ENCODE measurements at regions not wholly inside any gene's neighbourhood (a gene's known extent, or its start where the extent isn't known, plus 50 kb on each side); places are given as distances from the start of the nearest gene placed in this dataset.

DNA sequence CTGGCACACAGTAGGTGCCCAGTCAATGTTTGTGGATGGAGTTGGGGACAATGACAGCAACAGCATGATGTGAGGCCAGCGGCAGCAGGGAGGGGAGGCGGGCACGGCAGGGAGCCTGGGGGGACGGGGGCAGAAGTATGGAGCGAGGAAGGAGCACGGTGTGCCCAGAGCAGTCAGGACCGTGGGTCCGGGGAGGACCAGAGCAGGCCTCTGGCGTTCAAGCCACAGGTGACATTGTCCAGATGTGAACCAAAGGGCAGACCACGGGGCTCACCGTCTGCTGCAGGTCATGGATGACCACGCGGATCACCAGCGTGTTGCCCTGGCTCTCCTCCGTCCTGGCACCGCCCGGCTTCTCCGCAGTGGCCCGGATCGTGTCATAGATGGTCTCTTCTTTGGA lies 105.5 kb downstream of the SHANK2 start:
- Histone ChIP-seq H3K9me1 (ENCODE audit: control insufficient read depth, insufficient read depth, low read length) (no peaks in the 10 kb centered on the region), H3K9me3 (replicated peaks; ENCODE audit: control insufficient read depth, insufficient read depth, low read depth, low read length) (no peaks in the 10 kb centered on the region), H3K4me2 (ENCODE audit: insufficient read depth, low read length) (no peak overlapping the region), H3K4me3 (no peak overlapping the region), H4K20me1 (replicated peaks; ENCODE audit: control insufficient read depth, insufficient read depth, low read length) (no peaks in the 10 kb centered on the region), H3K27me3 (ENCODE audit: control insufficient read depth in 2 of 2, insufficient read depth in 2 of 2, low read length in 2 of 2) (peaks cover 5 to 39% of the 10 kb centered on the region in 2 experiments; a peak in 3 of 5 replicates), H3K79me2 (ENCODE audit: control insufficient read depth, insufficient read depth, low read length) (no peaks in the 10 kb centered on the region), H3K4me1 (replicated peaks in 1 of 2; ENCODE audit: control insufficient read depth in 2 of 2, insufficient read depth in 2 of 2, low read length in 2 of 2) (no peaks in the 10 kb centered on the region; a peak in 2 of 5 replicates), H2AFZ (ENCODE audit: low read depth, low read length) (no peak overlapping the region), H3K9ac (ENCODE audit: insufficient read depth in 1 of 2, low read depth in 2 of 2, low read length in 2 of 2) (no peak overlapping the region), H3K27ac (ENCODE audit: extremely low read depth, low read depth, low read length) (no peak overlapping the region), H3K36me3 (ENCODE audit: control insufficient read depth, insufficient read depth, low read length) (no peaks in the 10 kb centered on the region)
- BruUV-seq (replicated peaks): no TSS peak
- no peak for ATAC-seq
- no peak for DNase-seq (ENCODE audit: extremely low read depth in 1 of 4, low spot score in 3 of 4)
- in situ Hi-C loops (cut with MboI): no loop called here
- no peak for TF ChIP-seq JUNB (CRISPR knock-in tag; conservative IDR thresholded peaks at IDR 0.05)
- no peak for TF ChIP-seq FOS (IDR thresholded peaks at IDR 0.05; ENCODE audit: extremely low read depth, insufficient read length)
- no peak for TF ChIP-seq RBM22 (IDR thresholded peaks at IDR 0.05; ENCODE audit: low read depth, low read length, poor library complexity, severe bottlenecking)
- TF ChIP-seq ZKSCAN1 (IDR thresholded peaks at IDR 0.05; ENCODE audit: low read depth, low read length): no peak
- no peak for TF ChIP-seq COPS2 (conservative IDR thresholded peaks at IDR 0.05)
- TF ChIP-seq SNIP1 (IDR thresholded peaks at IDR 0.05; ENCODE audit: low read depth): no peak
- no peak for TF ChIP-seq ZNF239 (CRISPR knock-in tag; IDR thresholded peaks at IDR 0.05)
- no peak for TF ChIP-seq SPI1 (IDR thresholded peaks at IDR 0.05; ENCODE audit: borderline replicate concordance, low read depth, low read length)
- no peak for TF ChIP-seq JUN (IDR thresholded peaks at IDR 0.05; ENCODE audit: borderline replicate concordance, low read depth, low read length)
- TF ChIP-seq JUN (CRISPR knock-in tag; IDR thresholded peaks at IDR 0.05; ENCODE audit: borderline replicate concordance): no peak
- no peak for FAIRE-seq
- ChIA-PET CTCF (ENCODE audit: low intra/inter-chr PET ratio) (no interaction called here), POLR2A (no interaction called here)
- 1% methylated on average over 9 of the region's 20 CpGs for WGBS (ENCODE audit: insufficient coverage, low coverage, missing lambda C conversion rate)
- intact Hi-C loops (cut with micrococcal nuclease): no loop called here
